Neural cell (in vitro differentiated cells): ENCODE measurements at regions not wholly inside any gene's neighbourhood (a gene's known extent, or its start where the extent isn't known, plus 50 kb on each side); places are given as distances from the start of the nearest gene placed in this dataset.

Source experiments
- EP300 ChIP-seq: fragments of 450-650 bp; conservative IDR thresholded peaks from 2 replicates; pipeline ENCODE4 v1.6.1; 2014; ENCODE audit warnings: antibody characterized with exemption, mild to moderate bottlenecking, moderate library complexity; ENCODE audit not compliant: poor library complexity, severe bottlenecking
- EZH2 ChIP-seq: fragments of 200-600, 300-800 bp; shearing (Covaris generic), sonication (generic); IDR thresholded peaks from 2 replicates; pipeline ENCODE4 v1.6.1; 2014; ENCODE audit warnings: antibody characterized with exemption, low read length, borderline replicate concordance, mild to moderate bottlenecking; ENCODE audit not compliant: insufficient read depth, poor library complexity, severe bottlenecking
- POLR2AphosphoS5 ChIP-seq: IDR thresholded peaks from 2 replicates; pipeline ENCODE4 v1.6.1; 2012
- TAF1 ChIP-seq: IDR thresholded peaks from 2 replicates; pipeline ENCODE4 v1.6.1; 2012; ENCODE audit warnings: low read depth
- TF ChIP-seq, protein P1 (sequence below): fragments of 450-650 bp; IDR thresholded peaks from 2 replicates; pipeline ENCODE4 v1.5.1; 2014; ENCODE audit warnings: antibody characterized with exemption, mild to moderate bottlenecking, moderate library complexity; ENCODE audit not compliant: poor library complexity, severe bottlenecking

DNA sequence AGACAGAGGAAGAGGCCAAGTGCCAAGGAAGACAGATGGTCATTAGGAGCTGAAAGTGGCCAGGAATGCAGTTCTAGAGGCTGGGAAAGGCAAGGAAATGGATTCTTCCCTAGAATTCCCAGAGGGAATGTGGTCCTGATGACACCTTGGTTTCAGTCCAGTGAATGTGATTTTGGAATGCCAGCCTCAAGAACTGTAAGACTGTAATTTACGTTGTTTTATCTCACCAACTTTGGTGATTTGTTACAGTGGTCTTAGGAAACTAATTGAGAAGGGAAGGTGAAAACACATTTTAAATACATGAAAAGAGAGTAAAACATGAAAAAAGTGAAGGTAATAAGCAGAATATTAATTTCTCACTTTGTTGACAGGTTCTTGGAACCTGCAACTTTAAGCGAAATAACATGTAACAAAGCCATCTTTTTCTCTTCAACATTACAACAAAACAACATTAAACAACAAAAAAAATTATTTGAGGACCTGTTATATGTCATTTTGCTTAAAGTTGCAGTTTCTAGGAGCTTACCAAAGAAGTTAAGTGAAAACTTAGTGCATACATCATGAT, 370.2 kb downstream of the METTL4 start:
- TF ChIP-seq, protein P1, sequence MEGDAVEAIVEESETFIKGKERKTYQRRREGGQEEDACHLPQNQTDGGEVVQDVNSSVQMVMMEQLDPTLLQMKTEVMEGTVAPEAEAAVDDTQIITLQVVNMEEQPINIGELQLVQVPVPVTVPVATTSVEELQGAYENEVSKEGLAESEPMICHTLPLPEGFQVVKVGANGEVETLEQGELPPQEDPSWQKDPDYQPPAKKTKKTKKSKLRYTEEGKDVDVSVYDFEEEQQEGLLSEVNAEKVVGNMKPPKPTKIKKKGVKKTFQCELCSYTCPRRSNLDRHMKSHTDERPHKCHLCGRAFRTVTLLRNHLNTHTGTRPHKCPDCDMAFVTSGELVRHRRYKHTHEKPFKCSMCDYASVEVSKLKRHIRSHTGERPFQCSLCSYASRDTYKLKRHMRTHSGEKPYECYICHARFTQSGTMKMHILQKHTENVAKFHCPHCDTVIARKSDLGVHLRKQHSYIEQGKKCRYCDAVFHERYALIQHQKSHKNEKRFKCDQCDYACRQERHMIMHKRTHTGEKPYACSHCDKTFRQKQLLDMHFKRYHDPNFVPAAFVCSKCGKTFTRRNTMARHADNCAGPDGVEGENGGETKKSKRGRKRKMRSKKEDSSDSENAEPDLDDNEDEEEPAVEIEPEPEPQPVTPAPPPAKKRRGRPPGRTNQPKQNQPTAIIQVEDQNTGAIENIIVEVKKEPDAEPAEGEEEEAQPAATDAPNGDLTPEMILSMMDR: no peak
- TF ChIP-seq EP300: no peak
- no peak for TF ChIP-seq POLR2AphosphoS5
- TF ChIP-seq EZH2: no peak
- TF ChIP-seq TAF1: no peak
